AML-193 (cell line): ENCODE measurements at regions not wholly inside any gene's neighbourhood (a gene's known extent, or its start where the extent isn't known, plus 50 kb on each side); places are given as distances from the start of the nearest gene placed in this dataset.
A peak's percentile ranks its signal among the peaks of the same experiment; 100 is the strongest.
"Not testable (repeated sequence)": the region's sequence is repeated elsewhere in the genome, so short reads cannot be mapped to it uniquely, and the experiment has no call there.

ENCODE experiments used
- DNase-seq, 2 experiments: peaks; one replicate each; lab custom pipeline; 2025; lab: John Stamatoyannopoulos, UW

DNA sequence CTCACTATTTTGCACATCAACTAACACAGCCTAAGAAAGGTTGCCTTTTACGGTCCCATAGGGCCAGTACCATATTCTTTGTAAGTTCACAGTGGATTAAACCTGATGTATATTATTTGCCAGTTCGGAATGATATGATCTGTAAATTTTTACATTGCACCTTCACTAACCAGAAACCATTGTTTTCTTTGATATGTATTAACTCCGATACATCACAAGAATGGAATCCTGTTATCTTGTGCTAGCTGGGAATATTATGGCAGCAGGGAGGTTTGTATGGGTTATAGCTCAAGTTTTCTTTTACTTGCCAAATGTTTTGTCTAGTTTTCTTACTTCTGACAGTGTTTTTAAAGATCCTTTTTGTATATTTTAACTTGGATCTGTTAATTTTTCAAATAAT, 51.4 kb upstream of the S1PR1 start:
- no peak for DNase-seq

DNA sequence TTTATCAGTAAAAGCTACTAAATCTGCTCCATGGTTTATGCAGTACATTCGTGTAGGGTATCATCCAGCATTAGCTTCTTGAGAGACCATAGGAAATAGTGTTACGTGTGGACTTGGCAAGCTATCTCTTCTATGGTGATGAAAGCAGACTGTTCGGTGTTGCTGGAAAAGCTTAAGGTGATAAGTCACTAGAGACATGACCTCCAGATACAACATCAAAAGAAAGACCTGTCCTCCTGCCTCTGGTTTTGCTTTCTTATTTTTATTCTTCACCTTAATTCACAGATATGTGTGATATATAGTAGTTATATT, 53.5 kb upstream of the S1PR1 start:
- no peak for DNase-seq

DNA sequence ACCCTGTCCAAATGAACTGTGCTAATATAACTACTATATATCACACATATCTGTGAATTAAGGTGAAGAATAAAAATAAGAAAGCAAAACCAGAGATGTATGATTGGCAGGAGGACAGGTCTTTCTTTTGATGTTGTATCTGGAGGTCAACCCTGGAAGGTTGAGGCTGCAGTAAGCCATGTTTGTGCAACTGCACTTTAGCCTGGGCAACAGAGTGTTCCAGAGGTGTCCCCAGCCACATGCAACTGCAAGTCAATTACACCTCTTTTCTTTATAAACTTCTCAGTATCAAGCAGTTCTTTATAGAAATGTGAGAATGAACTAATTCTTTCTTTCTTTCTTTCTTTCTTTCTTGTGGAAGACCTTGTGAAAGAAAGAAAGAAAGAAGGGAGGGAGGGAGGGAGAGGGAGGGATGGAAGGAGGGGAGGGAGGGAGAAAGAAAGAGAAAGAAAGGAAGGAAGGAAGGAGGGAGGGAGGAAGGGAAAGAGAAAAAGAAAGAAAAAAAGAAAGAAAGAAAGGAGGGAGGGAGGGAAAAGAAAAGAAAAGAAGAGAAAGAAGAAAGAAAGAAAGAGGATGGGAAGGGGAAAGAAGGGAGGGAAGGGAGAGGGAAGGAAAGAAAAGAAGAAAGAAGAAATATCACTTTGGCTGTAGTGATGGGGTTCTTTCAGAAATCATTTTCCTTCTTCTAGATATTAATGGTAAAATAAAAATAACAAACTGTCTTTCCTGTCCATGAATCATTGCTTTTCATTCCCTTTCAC, 54.0 kb upstream of the S1PR1 start:
- no peak for DNase-seq

DNA sequence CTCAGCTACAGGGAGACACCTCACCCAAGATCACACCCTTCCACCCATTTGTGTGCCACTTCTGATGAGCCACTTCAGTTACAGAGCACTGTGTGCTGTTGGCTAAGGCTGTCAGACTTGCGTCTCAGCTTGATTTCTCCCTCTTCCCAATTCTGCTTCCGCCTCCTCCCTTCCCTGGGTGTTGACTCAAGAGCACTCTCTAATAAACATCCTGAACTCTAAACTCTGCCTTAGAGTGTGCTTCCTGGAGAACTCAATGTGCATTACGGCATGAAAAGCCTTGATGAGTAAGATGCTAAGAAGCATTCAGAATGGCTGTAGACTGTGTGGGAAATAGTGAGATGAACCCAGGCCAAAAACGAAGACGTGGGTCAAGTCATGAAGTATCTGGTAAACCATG, 54.9 kb upstream of the S1PR1 start:
- DNase-seq = no peak

- DNase-seq = no peak
Measured at GRCh38 chr1:101178688-101179491, 57.9 kb upstream of the S1PR1 start.

DNA sequence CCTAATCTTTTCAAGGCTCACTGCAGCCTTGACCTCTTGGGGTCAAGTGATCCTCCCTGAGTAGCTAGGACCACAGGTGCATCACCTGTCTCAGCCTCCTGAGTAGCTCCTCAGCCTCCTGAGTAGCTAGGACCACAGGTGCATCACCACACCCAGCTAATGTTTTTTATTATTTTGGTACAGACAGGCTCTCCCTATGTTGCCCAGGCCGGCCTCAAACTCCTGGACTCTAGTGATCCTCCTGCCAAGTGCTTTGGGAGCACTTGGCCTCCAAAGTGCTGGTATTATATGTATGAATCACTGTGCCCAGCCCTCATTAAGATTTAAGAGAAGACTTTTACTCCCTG, 58.5 kb upstream of the S1PR1 start:
- no peak for DNase-seq

DNA sequence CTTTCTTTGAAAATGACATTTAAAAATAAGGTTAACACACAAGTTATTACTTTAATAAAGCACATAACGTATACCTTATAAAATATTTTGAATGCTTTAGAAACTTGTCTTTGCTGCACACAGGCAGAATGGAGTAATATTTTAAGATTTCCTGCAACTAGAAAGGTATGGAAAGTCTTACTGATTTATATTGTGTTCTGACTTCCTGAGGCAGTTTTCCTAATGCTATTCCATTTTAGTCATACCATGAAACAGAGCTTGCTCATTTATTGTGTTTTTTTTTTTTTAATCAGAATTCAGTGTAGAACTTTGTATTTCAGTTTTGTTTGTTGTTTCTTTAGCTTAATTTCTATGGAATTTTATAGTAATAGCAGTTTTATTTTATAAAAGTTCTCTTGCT, 60.9 kb upstream of the S1PR1 start:
- DNase-seq = no peak

- no peak for DNase-seq
Measured at GRCh38 chr1:101175466-101175865, 61.4 kb upstream of the S1PR1 start.

GRCh38 chr1:101174722-101175121, 62.1 kb upstream of the S1PR1 start:
- DNase-seq = no peak

- DNase-seq = not testable (repeated sequence)
Measured at GRCh38 chr1:101174298-101174697, 62.5 kb upstream of the S1PR1 start.

GRCh38 chr1:101170506-101171050, 66.2 kb upstream of the S1PR1 start:
- no peak for DNase-seq

GRCh38 chr1:101167891-101168290, 68.9 kb upstream of the S1PR1 start:
- DNase-seq = no peak

GRCh38 chr1:101166583-101167120, 70.2 kb upstream of the S1PR1 start:
- no peak for DNase-seq

- no peak for DNase-seq
Measured at GRCh38 chr1:101165954-101166353, 70.9 kb upstream of the S1PR1 start.

GRCh38 chr1:101165532-101165931, 71.3 kb upstream of the S1PR1 start:
- DNase-seq = peak in 1 of 2 experiments; percentile 12

DNA sequence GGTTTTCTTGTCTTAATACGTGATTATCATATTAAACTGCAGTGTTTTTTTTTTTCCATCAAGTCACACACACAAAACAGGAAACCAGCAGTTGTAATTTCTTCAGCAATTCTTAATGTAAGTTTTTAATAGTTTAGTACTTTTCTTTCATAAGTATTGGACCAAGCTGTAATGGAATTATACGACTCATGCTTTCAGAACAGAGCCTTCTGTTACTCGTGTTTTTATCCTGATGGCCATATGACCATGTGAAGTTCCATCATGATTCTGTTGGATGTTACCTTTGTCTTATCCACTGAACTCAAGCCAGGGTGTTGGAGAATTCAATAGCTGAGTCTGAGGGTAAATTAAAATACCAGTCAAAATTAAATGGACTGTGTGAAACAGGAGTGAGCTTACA, 72.0 kb upstream of the S1PR1 start:
- DNase-seq = no peak

GRCh38 chr1:101162736-101163735, 73.8 kb upstream of the S1PR1 start:
- no peak for DNase-seq

GRCh38 chr1:101162300-101162699, 74.5 kb upstream of the S1PR1 start:
- DNase-seq = no peak

DNA sequence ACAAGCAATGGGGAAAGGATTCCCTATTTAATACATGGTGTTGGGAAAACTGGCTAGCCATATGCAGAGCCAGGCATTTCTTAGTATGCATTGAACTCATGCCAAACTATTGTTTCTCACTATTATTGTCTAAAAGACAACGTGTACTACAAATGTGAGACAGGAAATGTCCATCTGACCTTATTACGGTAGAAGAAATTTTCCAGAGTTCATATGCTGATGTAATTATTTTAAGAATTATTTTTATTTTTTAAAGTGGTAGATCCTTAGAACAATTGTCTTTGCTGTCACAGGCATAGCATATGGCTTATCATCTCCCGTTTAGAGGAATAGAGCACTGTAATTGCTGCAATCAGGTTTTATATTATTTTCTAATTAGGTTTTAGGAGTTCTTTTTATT, 75.2 kb upstream of the S1PR1 start:
- no peak for DNase-seq

DNA sequence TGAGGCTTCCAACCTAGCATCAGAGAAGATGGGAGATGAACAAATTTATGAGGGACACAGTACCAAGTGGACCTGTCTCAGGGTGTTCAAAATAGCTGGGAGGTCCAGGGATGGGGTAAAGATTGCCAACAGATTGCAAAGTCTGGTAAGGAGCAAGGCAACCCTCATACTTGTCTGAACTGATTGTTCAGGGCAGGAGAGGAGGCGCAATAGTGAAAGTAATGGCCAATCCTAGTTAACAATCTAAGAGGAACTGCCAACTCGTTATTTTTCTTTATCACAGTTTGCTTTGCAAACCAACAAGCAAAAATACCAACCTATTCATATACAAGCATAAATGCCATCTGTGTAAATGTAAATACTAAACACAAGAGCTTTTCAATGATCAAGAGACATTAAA, 78.4 kb upstream of the S1PR1 start:
- no peak for DNase-seq

DNA sequence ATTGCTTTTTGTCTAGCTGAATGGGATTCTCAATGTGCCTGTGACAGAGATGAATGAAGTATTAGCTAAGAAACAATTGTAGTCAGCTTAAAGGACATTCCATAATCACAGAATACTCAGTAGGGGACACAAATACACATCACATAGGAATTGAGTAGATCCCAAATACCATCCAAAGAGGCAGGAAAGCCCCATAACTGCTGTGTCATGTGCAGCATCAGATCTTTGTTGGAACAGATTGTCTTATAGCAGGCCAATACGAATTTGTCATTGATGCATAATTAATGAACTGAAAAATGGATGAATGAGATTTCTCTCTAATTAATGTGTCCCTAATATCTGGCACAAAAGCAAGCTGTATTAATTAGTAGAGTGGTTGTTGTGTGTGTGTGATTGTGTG, 82.3 kb upstream of the S1PR1 start:
- no peak for DNase-seq

DNA sequence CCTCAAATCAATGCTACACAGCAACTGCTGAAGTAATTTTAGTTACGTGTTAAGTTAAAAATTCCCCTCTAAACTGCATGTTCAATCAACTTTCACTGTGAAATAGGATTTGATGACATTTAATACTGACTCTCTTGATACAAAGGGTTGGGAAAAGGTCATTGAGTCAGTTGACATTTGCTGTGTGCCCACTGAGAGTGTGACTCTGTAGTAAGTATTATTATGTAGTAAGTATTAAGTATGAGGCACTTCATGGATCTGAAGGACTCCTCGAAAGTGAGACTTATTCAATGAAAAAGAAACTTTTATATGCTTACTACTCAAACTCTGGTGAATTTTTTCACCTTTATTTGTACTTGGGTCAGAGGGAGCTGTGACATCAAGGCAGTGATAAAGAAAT, 83.1 kb upstream of the S1PR1 start:
- no peak for DNase-seq
